HEK293T (cell line): ENCODE measurements at regions not wholly inside any gene's neighbourhood (a gene's known extent, or its start where the extent isn't known, plus 50 kb on each side); places are given as distances from the start of the nearest gene placed in this dataset.

Experiments
- ARNT ChIP-seq: fragments of 450-650 bp; IDR thresholded peaks from 2 replicates; pipeline ENCODE4 v1.6.1; 2017; ENCODE audit warnings: mild to moderate bottlenecking
- BHLHE40 ChIP-seq: fragments of 450-650 bp; IDR thresholded peaks from 2 replicates; pipeline ENCODE4 v1.6.1; 2016; ENCODE audit warnings: mild to moderate bottlenecking, moderate library complexity, borderline replicate concordance
- FOXA1 ChIP-seq: fragments of 450-650 bp; IDR thresholded peaks from 2 replicates; pipeline ENCODE4 v1.6.1; 2016; ENCODE audit warnings: mild to moderate bottlenecking
- FOXM1 ChIP-seq: fragments of 450-650 bp; IDR thresholded peaks from 2 replicates; pipeline ENCODE4 v1.6.1; 2017; ENCODE audit warnings: mild to moderate bottlenecking, borderline replicate concordance
- HDGF ChIP-seq: fragments of 450-650 bp; IDR thresholded peaks from 2 replicates; pipeline ENCODE4 v1.6.1; 2017; ENCODE audit warnings: antibody characterized with exemption, borderline replicate concordance
- L3MBTL2 ChIP-seq: fragments of 450-650 bp; conservative IDR thresholded peaks from 2 replicates; pipeline ENCODE4 v1.6.1; 2016; ENCODE audit warnings: mild to moderate bottlenecking
- LEF1 ChIP-seq: fragments of 450-650 bp; IDR thresholded peaks from 2 replicates; pipeline ENCODE4 v1.6.1; 2017; ENCODE audit warnings: mild to moderate bottlenecking, borderline replicate concordance
- SUZ12 ChIP-seq: fragments of 450-650 bp; IDR thresholded peaks from 2 replicates; pipeline ENCODE4 v1.6.1; 2016; ENCODE audit warnings: mild to moderate bottlenecking
- TARDBP ChIP-seq: fragments of 450-650 bp; IDR thresholded peaks from 2 replicates; pipeline ENCODE4 v1.6.1; 2016
- ZNF384 ChIP-seq: fragments of 450-650 bp; IDR thresholded peaks from 2 replicates; pipeline ENCODE4 v1.6.1; 2016
- TF ChIP-seq, protein P1 (sequence below): fragments of 450-650 bp; IDR thresholded peaks from 2 replicates; pipeline ENCODE4 v1.6.1; 2016

- TF ChIP-seq LEF1 = no peak
- TF ChIP-seq ZNF384 = no peak
- TF ChIP-seq SUZ12 = no peak
- no peak for TF ChIP-seq FOXM1
- no peak for TF ChIP-seq BHLHE40
- TF ChIP-seq, protein P1, sequence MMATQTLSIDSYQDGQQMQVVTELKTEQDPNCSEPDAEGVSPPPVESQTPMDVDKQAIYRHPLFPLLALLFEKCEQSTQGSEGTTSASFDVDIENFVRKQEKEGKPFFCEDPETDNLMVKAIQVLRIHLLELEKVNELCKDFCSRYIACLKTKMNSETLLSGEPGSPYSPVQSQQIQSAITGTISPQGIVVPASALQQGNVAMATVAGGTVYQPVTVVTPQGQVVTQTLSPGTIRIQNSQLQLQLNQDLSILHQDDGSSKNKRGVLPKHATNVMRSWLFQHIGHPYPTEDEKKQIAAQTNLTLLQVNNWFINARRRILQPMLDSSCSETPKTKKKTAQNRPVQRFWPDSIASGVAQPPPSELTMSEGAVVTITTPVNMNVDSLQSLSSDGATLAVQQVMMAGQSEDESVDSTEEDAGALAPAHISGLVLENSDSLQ = no peak
- TF ChIP-seq ARNT = no peak
- TF ChIP-seq L3MBTL2 = no peak
- no peak for TF ChIP-seq TARDBP
- no peak for TF ChIP-seq HDGF
- TF ChIP-seq FOXA1 = no peak
Measured at GRCh38 chr6:132089173-132089572, 138.0 kb upstream of the CCN2 start.
